Parathyroid adenoma (tissue), 2 donors: ENCODE measurements at regions not wholly inside any gene's neighbourhood (a gene's known extent, or its start where the extent isn't known, plus 50 kb on each side); places are given as distances from the start of the nearest gene placed in this dataset.

Source experiments
- H2AFZ ChIP-seq: fragments of 300-600 bp; sonication (generic); one replicate; pipeline ENCODE4 v1.7.0; 2017; ENCODE audit warnings: antibody characterized with exemption, mild to moderate bottlenecking
- H3K27ac ChIP-seq: fragments of 300-600 bp; sonication (generic); one replicate; pipeline ENCODE4 v1.7.0; 2017
- H3K27me3 ChIP-seq: fragments of 300-600 bp; sonication (generic); one replicate; pipeline ENCODE4 v1.7.0; 2017; ENCODE audit warnings: low read length; ENCODE audit not compliant: control insufficient read depth, insufficient read depth
- H3K36me3 ChIP-seq: fragments of 300-600 bp; sonication (generic); one replicate; pipeline ENCODE4 v1.7.0; 2017; ENCODE audit warnings: low read length; ENCODE audit not compliant: control insufficient read depth, insufficient read depth
- H3K4me1 ChIP-seq: fragments of 300-600 bp; sonication (generic); one replicate; pipeline ENCODE4 v1.7.0; 2017; ENCODE audit warnings: control low read depth
- H3K4me2 ChIP-seq: fragments of 300-600 bp; sonication (generic); one replicate; pipeline ENCODE4 v1.7.0; 2017; ENCODE audit warnings: low read length
- H3K4me3 ChIP-seq: fragments of 300-600 bp; sonication (generic); one replicate; pipeline ENCODE4 v1.7.0; 2017; ENCODE audit warnings: low read depth, low read length
- H3K79me2 ChIP-seq: fragments of 300-600 bp; sonication (generic); one replicate; pipeline ENCODE4 v1.7.0; 2017; ENCODE audit warnings: control low read depth
- H3K9ac ChIP-seq: fragments of 300-600 bp; sonication (generic); one replicate; pipeline ENCODE4 v1.7.0; 2017; ENCODE audit warnings: mild to moderate bottlenecking
- H3K9me3 ChIP-seq: fragments of 300-600 bp; sonication (generic); one replicate; pipeline ENCODE4 v1.7.0; 2017; ENCODE audit warnings: low read length; ENCODE audit not compliant: control insufficient read depth
- CTCF ChIP-seq: fragments of 300-600 bp; sonication (generic); IDR thresholded peaks from one replicate; pipeline ENCODE4 v1.7.0; 2017; ENCODE audit warnings: antibody characterized with exemption, mild to moderate bottlenecking
- donor health status: primary hyperparathyroidism.

- Histone ChIP-seq H3K4me2 (no peak overlapping the region), H2AFZ (no peak overlapping the region), H3K36me3 (no peaks in the 10 kb centered on the region), H3K9me3 (no peaks in the 10 kb centered on the region), H3K9ac (no peak overlapping the region), H3K4me3 (no peak overlapping the region), H3K4me1 (peaks cover 4% of the 10 kb centered on the region), H3K27me3 (no peaks in the 10 kb centered on the region), H3K27ac (no peak overlapping the region), H3K79me2 (no peaks in the 10 kb centered on the region)
- no peak for TF ChIP-seq CTCF
These were observed 371.5 kb downstream of the TNS3 start for GRCh38 chr7:47210281-47210854.

GRCh38 chr7:47207956-47208355 is 374.0 kb downstream of the TNS3 start:
- H3K79me2 ChIP-seq, result no peaks in the 10 kb centered on the region
- H3K9me3 ChIP-seq, result no peaks in the 10 kb centered on the region
- H3K27me3 ChIP-seq, result no peaks in the 10 kb centered on the region
- H3K4me1 ChIP-seq, result peaks cover 4% of the 10 kb centered on the region
- H2AFZ ChIP-seq, result no peak overlapping the region
- H3K4me3 ChIP-seq, result no peak overlapping the region
- no peak overlapping the region for H3K4me2 ChIP-seq
- no peak for TF ChIP-seq CTCF
- H3K27ac ChIP-seq, result no peak overlapping the region
- H3K36me3 ChIP-seq, result no peaks in the 10 kb centered on the region
- H3K9ac ChIP-seq, result no peak overlapping the region

- H2AFZ ChIP-seq, result no peak overlapping the region
- TF ChIP-seq CTCF, result no peak
- no peak overlapping the region for H3K4me2 ChIP-seq
- H3K79me2 ChIP-seq, result no peaks in the 10 kb centered on the region
- H3K4me3 ChIP-seq, result no peak overlapping the region
- no peaks in the 10 kb centered on the region for H3K9me3 ChIP-seq
- no peak overlapping the region for H3K9ac ChIP-seq
- no peaks in the 10 kb centered on the region for H3K4me1 ChIP-seq
- no peaks in the 10 kb centered on the region for H3K36me3 ChIP-seq
- H3K27me3 ChIP-seq, result no peaks in the 10 kb centered on the region
- H3K27ac ChIP-seq, result no peak overlapping the region
These were observed 377.2 kb downstream of the TNS3 start for GRCh38 chr7:47204709-47205108.

- no peaks in the 10 kb centered on the region for H3K36me3 ChIP-seq
- H3K27ac ChIP-seq, result no peak overlapping the region
- no peak overlapping the region for H2AFZ ChIP-seq
- no peaks in the 10 kb centered on the region for H3K9me3 ChIP-seq
- TF ChIP-seq CTCF, result no peak
- H3K27me3 ChIP-seq, result no peaks in the 10 kb centered on the region
- no peak overlapping the region for H3K4me3 ChIP-seq
- no peaks in the 10 kb centered on the region for H3K4me1 ChIP-seq
- no peak overlapping the region for H3K9ac ChIP-seq
- no peaks in the 10 kb centered on the region for H3K79me2 ChIP-seq
- H3K4me2 ChIP-seq, result no peak overlapping the region
These were observed 379.6 kb downstream of the TNS3 start for GRCh38 chr7:47202146-47202783.

GRCh38 chr7:47198159-47198558 is 383.8 kb downstream of the TNS3 start:
- H3K27me3 ChIP-seq, result no peaks in the 10 kb centered on the region
- H2AFZ ChIP-seq, result no peak overlapping the region
- no peaks in the 10 kb centered on the region for H3K36me3 ChIP-seq
- H3K79me2 ChIP-seq, result no peaks in the 10 kb centered on the region
- no peaks in the 10 kb centered on the region for H3K4me1 ChIP-seq
- H3K9me3 ChIP-seq, result no peaks in the 10 kb centered on the region
- H3K27ac ChIP-seq, result no peak overlapping the region
- H3K4me2 ChIP-seq, result no peak overlapping the region
- H3K9ac ChIP-seq, result no peak overlapping the region
- H3K4me3 ChIP-seq, result no peak overlapping the region
- TF ChIP-seq CTCF, result no peak
